NCI-H1105 (cell line): ENCODE measurements at regions not wholly inside any gene's neighbourhood (a gene's known extent, or its start where the extent isn't known, plus 50 kb on each side); places are given as distances from the start of the nearest gene placed in this dataset.
"Not testable (repeated sequence)": the region's sequence is repeated elsewhere in the genome, so short reads cannot be mapped to it uniquely, and the experiment has no call there.

Source experiments
- DNase-seq: peaks from one replicate; lab custom pipeline; 2025; lab: John Stamatoyannopoulos, UW

GRCh38 chr13:111413407-111414187 lies 93.2 kb downstream of the TEX29 start:
- DNase-seq, result no peak

- no peak for DNase-seq
Observed at GRCh38 chr13:111414341-111414740, 93.9 kb downstream of the TEX29 start.

GRCh38 chr13:111415246-111415645 lies 94.8 kb downstream of the TEX29 start:
- DNase-seq, result no peak

DNA sequence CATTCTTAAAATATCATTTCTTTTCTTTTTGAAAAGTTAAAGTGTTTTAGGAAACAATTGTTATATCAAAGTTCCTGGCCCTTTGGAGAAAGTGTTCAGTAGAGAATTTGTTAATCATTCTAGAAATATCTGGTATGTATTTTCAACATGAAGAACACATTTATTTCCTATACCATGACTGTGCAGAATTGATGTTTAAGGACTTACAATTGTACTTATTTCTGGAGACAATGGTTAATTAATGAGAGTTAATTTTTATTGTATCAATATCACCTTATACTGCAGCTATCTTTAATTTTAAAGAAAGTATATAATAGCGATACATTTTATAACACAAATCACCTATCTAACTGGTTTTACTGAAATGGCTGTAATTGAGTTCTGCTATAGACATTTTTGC lies 95.3 kb downstream of the TEX29 start:
- no peak for DNase-seq

DNA sequence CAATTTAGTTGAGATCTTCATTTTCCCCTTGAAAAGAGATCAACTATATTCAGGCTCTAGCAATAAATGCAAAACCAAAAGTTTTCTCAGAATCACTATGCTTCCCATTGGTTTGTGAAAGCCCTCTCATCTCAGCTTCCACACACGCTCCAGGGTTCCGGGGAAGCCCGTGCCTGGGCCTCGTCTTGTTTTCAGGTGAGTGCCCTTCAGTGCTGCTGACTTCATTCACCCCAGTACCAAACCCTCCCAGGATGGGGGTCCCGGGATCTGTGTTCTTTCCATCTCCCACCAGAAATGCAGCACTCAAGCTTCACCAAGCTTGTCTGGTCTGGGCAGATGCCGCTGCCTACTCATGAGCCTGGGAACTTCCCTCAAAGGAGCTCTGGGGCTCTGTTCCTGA lies 97.7 kb downstream of the TEX29 start:
- DNase-seq, result no peak

GRCh38 chr13:111420113-111420876 lies 99.9 kb downstream of the TEX29 start:
- no peak for DNase-seq

DNA sequence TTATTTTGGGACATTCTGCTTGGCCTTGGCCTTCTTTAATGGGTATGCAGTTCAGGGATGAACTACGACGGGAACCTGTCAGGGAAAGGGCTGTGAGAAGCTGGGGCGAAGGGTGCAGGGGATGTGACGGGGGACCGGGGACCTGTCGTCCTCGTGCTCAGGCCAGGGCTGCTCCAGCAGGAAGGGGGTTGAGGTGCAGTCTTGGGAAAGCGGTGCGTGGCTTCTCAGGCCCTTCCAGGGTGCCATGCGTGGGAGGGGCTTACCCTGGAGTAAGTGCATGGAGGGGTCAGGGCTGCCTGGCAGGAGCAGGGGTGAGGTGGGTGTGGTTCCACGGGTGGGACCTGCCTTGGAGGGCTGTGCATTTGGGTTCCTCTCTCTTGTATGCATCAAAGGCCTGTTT lies 100.8 kb downstream of the TEX29 start:
- DNase-seq, result no peak

DNA sequence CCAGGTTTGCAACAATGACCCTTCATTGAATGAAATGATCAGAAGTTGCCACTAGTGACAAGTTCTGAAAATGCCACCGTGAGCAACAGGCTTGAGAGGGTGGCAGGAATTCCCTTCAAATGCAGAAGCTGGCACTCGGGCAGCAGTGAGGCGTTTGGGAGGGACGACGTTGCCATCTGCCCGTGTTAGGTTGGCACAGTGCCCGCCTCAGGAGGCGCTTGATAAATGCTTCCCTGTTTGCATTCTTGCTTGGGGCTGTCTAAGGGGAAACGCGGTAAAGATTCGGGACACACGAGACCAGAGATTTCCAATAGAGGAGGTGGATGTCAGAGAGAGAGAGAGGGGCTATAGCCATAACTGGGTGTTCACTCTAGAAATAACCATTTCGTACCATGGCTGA lies 101.9 kb downstream of the TEX29 start:
- peak; percentile 57 for DNase-seq

GRCh38 chr13:111423168-111423785 lies 102.8 kb downstream of the TEX29 start:
- DNase-seq, result no peak

DNA sequence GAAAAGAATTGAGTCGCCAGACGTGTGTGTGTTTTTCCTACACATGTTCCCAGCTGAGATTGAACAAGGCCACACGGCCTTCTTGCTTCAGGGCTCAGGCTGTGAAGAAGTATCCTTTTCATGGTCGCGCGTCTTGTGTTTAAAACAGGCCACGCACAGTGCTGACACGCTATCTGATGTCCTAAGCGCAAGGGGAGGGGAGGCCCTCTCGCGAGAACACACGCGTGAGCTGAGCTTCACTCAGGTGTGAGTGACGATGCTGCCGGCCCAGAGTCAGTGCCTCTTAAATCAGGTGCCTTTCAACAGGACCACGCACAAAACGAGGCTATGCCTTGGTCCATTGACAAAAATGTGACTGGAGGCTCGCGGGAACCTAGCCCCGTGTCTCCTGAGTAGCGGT lies 103.7 kb downstream of the TEX29 start:
- no peak for DNase-seq

GRCh38 chr13:111425326-111425725 lies 104.9 kb downstream of the TEX29 start:
- DNase-seq, result no peak

GRCh38 chr13:111429064-111429558 lies 108.7 kb downstream of the TEX29 start:
- DNase-seq, result peak; percentile 45

DNA sequence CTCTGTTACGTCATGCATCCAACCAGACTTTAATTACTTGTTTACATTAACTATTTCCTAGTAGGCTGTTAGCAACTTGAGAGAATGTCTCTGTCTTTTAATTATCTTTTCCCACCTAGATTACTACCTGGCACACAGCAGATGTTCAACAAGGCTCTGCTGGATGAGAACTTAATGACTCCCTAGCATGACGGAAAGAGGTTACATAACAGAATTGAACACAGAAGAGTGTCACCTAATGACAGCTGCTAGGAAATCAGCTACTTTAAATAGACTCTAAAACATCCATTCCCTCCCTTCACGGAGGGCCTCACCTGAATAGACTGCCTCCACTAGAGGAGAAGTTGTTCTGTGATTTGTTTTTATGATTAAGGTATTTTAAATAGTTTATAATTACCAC lies 110.8 kb downstream of the TEX29 start:
- DNase-seq, result peak; percentile 88

GRCh38 chr13:111434578-111435159 lies 114.2 kb downstream of the TEX29 start:
- DNase-seq, result no peak

GRCh38 chr13:111436446-111436845 lies 116.0 kb downstream of the TEX29 start:
- no peak for DNase-seq

DNA sequence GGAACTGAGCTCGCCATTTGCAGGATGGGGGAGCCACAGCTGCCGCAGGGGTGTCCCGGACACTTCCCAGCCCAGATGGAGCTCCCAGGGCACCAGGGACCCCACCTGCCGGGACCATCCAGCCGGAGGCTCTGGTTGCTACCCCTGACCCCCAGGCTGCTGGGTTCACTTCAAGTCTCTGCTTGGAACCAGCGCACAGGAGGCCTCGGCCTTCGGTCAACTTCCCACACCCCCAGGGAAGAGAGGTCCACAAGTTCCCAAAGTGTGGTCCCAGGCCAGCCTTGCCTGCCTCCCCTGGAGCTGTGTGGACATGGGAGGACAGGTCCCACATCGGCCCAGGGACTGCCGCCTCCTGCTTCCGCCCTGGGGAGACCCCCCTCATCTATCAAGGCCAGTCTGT lies 117.0 kb downstream of the TEX29 start:
- no peak for DNase-seq

- DNase-seq, result no peak
Observed at GRCh38 chr13:111437856-111438547, 117.6 kb downstream of the TEX29 start.

GRCh38 chr13:111440492-111440891 lies 120.0 kb downstream of the TEX29 start:
- not testable (repeated sequence) for DNase-seq

DNA sequence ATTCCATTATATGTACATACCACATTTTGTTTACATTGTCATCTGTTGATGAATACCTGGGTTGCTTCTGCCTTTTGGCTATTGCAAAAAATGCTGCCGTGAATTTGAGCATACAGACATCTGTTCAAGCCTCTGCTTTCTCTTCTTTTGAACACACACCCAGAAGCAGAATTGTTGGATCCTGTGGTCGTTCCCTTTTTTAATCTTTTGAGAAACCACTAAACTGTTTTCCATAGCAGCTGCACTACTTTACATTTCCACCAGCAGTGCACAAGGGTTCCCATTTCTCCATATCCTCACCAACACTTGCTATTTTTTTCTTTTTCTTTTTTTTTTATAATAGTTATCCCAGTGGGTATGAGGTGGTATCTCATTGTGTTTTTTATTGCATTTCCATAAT lies 123.5 kb downstream of the TEX29 start:
- no peak for DNase-seq

DNA sequence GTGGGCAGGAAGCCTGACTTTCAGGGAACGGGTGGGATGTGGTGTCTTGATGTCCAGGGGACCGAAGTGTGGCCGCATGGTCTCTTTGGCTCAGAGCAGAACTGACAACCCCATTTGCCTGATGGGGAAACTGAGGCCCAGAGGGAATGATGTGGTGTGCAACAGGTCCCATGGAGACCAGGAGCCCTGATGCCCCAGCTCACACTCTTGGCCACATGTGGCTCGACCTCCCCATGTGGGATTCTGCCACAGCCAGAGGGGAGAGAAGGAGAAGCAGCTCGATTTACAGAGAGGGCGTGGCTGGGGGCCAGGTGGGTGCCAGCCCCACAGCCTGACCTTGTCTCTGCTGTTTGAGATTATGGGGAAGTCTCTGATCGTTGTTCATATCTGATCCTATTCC lies 128.1 kb downstream of the TEX29 start:
- DNase-seq, result no peak

DNA sequence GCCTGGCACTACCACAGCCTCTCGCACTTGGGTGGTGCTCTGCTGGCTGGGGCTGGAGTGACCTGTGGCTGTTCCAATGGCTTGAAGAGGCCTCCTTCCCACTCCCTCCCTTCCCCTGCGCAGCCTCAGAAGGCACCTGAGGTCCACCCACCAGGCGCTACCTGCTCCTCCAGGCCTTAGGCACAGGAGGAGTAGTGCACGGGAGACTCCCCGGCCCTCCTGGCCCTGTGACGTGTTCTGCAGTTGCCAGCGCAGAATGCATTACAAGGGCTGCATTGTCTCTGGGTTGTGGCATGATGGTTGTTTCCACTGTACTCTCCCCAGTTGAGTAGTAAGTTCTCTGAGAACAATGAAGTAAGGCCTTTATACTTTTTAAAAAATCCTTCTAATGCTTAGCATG lies 128.6 kb downstream of the TEX29 start:
- no peak for DNase-seq

DNA sequence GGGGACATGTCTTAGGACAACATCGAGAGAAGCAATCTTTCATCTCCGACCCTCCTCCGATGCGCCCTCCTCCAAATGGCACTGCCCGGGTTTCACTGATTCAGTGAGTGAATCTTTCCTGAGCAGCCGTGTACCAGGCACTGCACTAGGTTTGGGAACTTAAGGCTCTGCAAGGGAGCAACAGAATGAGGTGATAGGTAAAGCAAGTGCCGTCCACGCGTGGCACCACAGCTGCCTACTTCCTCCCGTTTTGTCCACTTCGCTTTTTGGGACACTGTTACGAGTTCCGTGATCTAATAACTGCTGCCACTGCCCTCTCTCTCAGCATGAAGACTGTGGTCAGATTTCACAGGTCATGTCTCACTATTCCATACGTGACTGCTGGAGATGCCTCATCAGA lies 131.0 kb downstream of the TEX29 start:
- no peak for DNase-seq
